H1 (cell line): ENCODE measurements at regions not wholly inside any gene's neighbourhood (a gene's known extent, or its start where the extent isn't known, plus 50 kb on each side); places are given as distances from the start of the nearest gene placed in this dataset.

ENCODE experiments used
- MAFK ChIP-seq: IDR thresholded peaks from 2 replicates; pipeline ENCODE4 v1.6.1; 2012; ENCODE audit warnings: low read depth, mild to moderate bottlenecking, improper control_type of control experiment, low read length
- NANOG ChIP-seq: IDR thresholded peaks from 2 replicates; pipeline ENCODE4 v1.6.1; 2011; ENCODE audit warnings: low read length, low read depth, mild to moderate bottlenecking, inconsistent platforms; ENCODE audit not compliant: insufficient read depth, poor library complexity, severe bottlenecking
- RAD21 ChIP-seq, 2 experiments: IDR thresholded peaks in 1 of 2; conservative IDR thresholded peaks in 1 of 2; 2 replicates each; pipeline ENCODE4 v1.6.1; 2011; ENCODE audit warnings: low read depth in 2 of 2, low read length in 2 of 2, improper control_type of control experiment in 1 of 2, inconsistent platforms in 1 of 2, mild to moderate bottlenecking in 1 of 2, moderate library complexity in 1 of 2

DNA sequence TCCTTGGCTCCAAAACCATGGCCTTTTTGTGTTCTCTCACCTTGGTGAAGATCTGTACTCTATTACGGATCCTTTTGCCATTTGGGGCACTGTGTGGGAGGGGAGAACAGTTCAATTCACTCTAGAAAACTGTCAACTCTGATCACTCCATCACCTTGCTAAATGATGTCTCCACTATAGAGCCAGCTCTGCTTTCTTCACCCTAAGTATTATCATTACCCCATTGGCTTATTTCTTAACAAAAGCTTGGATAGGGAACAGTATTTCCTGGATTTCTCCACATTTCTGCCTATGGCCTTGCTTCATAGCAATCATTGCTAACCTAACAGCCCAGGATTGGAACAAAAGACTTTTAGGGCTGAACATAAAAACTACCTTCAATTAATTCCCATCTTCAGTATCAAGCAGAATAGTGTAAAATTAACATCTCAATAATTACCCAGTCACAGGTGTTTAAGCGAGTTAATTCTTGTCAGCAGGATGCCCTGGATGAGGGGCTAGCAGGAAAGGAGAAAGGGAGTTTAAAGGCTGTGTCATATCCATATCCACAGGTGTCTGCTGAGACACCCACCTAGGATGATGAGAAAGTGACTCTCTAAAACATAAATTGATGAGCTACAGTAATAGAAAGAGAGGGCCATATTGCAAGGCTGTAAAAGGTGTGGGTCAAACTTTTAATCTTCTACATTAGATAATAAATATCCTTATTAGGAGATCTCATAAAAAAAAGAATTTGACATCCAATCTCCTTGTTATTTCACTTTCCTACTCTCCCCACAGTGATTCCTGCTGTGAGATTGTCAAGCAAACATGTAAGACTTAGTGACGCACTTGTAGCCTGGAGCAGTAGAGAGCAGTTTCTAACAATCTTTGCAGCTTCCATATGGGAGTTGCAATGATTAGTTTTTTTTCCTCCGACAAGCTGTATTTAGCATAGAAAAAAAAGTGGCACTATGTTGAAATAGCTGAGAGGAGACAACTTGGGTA lies 589.5 kb upstream of the NXPH2 start (continued):
- TF ChIP-seq MAFK (0 out of 2 replicates have a peak, but pooled peaks have one; percentile 14), NANOG (peak; percentile 68), RAD21 (IDR thresholded peaks at IDR 0.05 in 1 of 2, conservative IDR thresholded peaks at IDR 0.05 in 1 of 2; ENCODE audit: low read depth in 2 of 2, low read length in 2 of 2) (peak in 1 of 2 experiments; percentile 18; a peak in 1 of 4 replicates)
